ENCODE measurements at regions not wholly inside any gene's neighbourhood (a gene's known extent, or its start where the extent isn't known, plus 50 kb on each side); places are given as distances from the start of the nearest gene placed in this dataset.

DNA sequence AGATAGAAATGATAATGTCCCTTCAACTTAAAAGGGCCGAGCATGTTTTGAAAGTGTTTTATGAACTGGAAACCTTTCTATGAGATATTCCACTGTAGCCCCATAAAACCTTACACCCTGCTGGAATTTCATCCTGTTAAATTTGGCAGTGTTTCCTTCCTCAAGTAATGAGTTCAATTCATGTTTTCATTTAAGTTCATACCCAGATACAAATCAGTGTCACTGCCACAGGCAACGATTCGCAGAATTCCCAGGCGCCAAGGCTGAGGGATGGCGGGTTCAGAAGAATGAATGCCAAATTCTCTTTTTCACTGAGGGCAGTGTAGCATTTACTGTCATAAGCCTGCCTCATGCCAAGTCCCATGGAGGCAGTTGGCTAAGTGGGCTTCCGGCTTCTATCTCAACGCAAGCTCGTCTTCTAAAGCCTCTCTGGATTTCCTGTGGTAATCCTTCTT lies 511.8 kb upstream of the ID4 start:
- ATAC-seq (ENCODE audit: insufficient read depth, low read depth) (no peak), DNase-seq (no peak)
- Histone ChIP-seq H3K36me3 (ENCODE audit: insufficient read depth, low read length) (no peaks in the 10 kb centered on the region), H3K9ac (ENCODE audit: low read depth, low read length) (no peak overlapping the region), H3K9me3 (ENCODE audit: insufficient read depth, low read length, severe bottlenecking) (no peaks in the 10 kb centered on the region), H3K4me3 (ENCODE audit: low read depth in 1 of 2, low read length in 2 of 2) (no peak overlapping the region), H4K20me1 (ENCODE audit: insufficient read depth, low read length) (no peaks in the 10 kb centered on the region), H3K4me2 (ENCODE audit: insufficient read depth, low read length) (no peak overlapping the region), H3K79me2 (ENCODE audit: insufficient read depth, low read length) (no peaks in the 10 kb centered on the region), H3K4me1 (ENCODE audit: insufficient read depth, low read length) (no peaks in the 10 kb centered on the region), H2AFZ (ENCODE audit: low read depth, low read length) (no peak overlapping the region), H3K27me3 (ENCODE audit: insufficient read depth, low read length, poor library complexity) (no peaks in the 10 kb centered on the region), H3K27ac (ENCODE audit: low read length) (no peak overlapping the region)
- TF ChIP-seq, protein P1, sequence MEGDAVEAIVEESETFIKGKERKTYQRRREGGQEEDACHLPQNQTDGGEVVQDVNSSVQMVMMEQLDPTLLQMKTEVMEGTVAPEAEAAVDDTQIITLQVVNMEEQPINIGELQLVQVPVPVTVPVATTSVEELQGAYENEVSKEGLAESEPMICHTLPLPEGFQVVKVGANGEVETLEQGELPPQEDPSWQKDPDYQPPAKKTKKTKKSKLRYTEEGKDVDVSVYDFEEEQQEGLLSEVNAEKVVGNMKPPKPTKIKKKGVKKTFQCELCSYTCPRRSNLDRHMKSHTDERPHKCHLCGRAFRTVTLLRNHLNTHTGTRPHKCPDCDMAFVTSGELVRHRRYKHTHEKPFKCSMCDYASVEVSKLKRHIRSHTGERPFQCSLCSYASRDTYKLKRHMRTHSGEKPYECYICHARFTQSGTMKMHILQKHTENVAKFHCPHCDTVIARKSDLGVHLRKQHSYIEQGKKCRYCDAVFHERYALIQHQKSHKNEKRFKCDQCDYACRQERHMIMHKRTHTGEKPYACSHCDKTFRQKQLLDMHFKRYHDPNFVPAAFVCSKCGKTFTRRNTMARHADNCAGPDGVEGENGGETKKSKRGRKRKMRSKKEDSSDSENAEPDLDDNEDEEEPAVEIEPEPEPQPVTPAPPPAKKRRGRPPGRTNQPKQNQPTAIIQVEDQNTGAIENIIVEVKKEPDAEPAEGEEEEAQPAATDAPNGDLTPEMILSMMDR (IDR thresholded peaks at IDR 0.05; ENCODE audit: borderline replicate concordance, extremely low read depth, low read length, poor library complexity, severe bottlenecking) = no peak
- no peak for TF ChIP-seq EZH2 (IDR thresholded peaks at IDR 0.05; ENCODE audit: borderline replicate concordance, low read depth, low read length, severe bottlenecking)

DNA sequence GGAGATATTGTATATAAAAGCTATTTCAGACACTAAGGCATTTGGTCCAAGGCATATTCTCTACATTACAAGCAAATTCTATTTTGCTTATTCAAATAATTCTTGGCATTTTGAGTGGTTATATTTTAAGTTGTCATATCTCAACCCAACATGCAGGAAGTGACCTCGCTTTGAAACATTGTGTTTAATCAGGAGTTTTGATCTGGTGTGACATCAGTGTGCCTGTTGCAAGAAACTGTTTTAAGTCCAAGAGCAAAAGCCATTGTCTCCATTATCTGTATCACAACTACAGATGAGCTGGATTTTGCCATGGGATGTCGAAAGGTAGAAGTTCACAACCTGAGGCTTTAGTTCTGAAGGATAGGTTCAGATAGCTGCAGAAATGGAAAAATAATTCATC lies 509.9 kb upstream of the ID4 start:
- no peaks in the 10 kb centered on the region for H3K4me1 ChIP-seq (ENCODE audit: insufficient read depth, low read length)
- no peak for ATAC-seq (ENCODE audit: insufficient read depth, low read depth)

GRCh38 chr6:19327661-19328060 lies 509.5 kb upstream of the ID4 start:
- Histone ChIP-seq H3K36me3 (ENCODE audit: insufficient read depth, low read length) (no peaks in the 10 kb centered on the region), H3K79me2 (ENCODE audit: insufficient read depth, low read length) (no peaks in the 10 kb centered on the region), H3K9ac (ENCODE audit: low read depth, low read length) (no peak overlapping the region), H3K9me3 (ENCODE audit: insufficient read depth, low read length, severe bottlenecking) (no peaks in the 10 kb centered on the region), H3K4me3 (ENCODE audit: low read depth in 1 of 2, low read length in 2 of 2) (no peak overlapping the region), H4K20me1 (ENCODE audit: insufficient read depth, low read length) (no peaks in the 10 kb centered on the region), H3K27me3 (ENCODE audit: insufficient read depth, low read length, poor library complexity) (no peaks in the 10 kb centered on the region), H2AFZ (ENCODE audit: low read depth, low read length) (no peak overlapping the region), H3K4me2 (ENCODE audit: insufficient read depth, low read length) (no peak overlapping the region), H3K4me1 (ENCODE audit: insufficient read depth, low read length) (no peaks in the 10 kb centered on the region), H3K27ac (ENCODE audit: low read length) (no peak overlapping the region)
- TF ChIP-seq, protein P1 (IDR thresholded peaks at IDR 0.05; ENCODE audit: borderline replicate concordance, extremely low read depth, low read length, poor library complexity, severe bottlenecking) = no peak
- no peak for TF ChIP-seq EZH2 (IDR thresholded peaks at IDR 0.05; ENCODE audit: borderline replicate concordance, low read depth, low read length, severe bottlenecking)
- DNase-seq (no peak), ATAC-seq (ENCODE audit: insufficient read depth, low read depth) (no peak)

More for the DNA sequence above, 509.9 kb upstream of the ID4 start:
- TF ChIP-seq EZH2 (IDR thresholded peaks at IDR 0.05; ENCODE audit: borderline replicate concordance, low read depth, low read length, severe bottlenecking) = no peak
- TF ChIP-seq, protein P1 (IDR thresholded peaks at IDR 0.05; ENCODE audit: borderline replicate concordance, extremely low read depth, low read length, poor library complexity, severe bottlenecking) = no peak
- H3K79me2 ChIP-seq (ENCODE audit: insufficient read depth, low read length) = no peaks in the 10 kb centered on the region
- H3K9ac ChIP-seq (ENCODE audit: low read depth, low read length) = no peak overlapping the region
- no peaks in the 10 kb centered on the region for H3K27me3 ChIP-seq (ENCODE audit: insufficient read depth, low read length, poor library complexity)
- no peak for DNase-seq
- no peaks in the 10 kb centered on the region for H4K20me1 ChIP-seq (ENCODE audit: insufficient read depth, low read length)
- no peaks in the 10 kb centered on the region for H3K36me3 ChIP-seq (ENCODE audit: insufficient read depth, low read length)
- H3K4me3 ChIP-seq (ENCODE audit: low read depth in 1 of 2, low read length in 2 of 2) = no peak overlapping the region
- no peak overlapping the region for H3K4me2 ChIP-seq (ENCODE audit: insufficient read depth, low read length)
- H3K27ac ChIP-seq (ENCODE audit: low read length) = no peak overlapping the region
- H2AFZ ChIP-seq (ENCODE audit: low read depth, low read length) = no peak overlapping the region
- H3K9me3 ChIP-seq (ENCODE audit: insufficient read depth, low read length, severe bottlenecking) = no peaks in the 10 kb centered on the region

GRCh38 chr6:19329078-19329477 lies 508.1 kb upstream of the ID4 start:
- Histone ChIP-seq H3K4me2 (ENCODE audit: insufficient read depth, low read length) (no peak overlapping the region), H3K9ac (ENCODE audit: low read depth, low read length) (no peak overlapping the region), H3K4me3 (ENCODE audit: low read depth in 1 of 2, low read length in 2 of 2) (no peak overlapping the region), H3K36me3 (ENCODE audit: insufficient read depth, low read length) (no peaks in the 10 kb centered on the region), H3K27me3 (ENCODE audit: insufficient read depth, low read length, poor library complexity) (no peaks in the 10 kb centered on the region), H3K9me3 (ENCODE audit: insufficient read depth, low read length, severe bottlenecking) (no peaks in the 10 kb centered on the region), H2AFZ (ENCODE audit: low read depth, low read length) (no peak overlapping the region), H3K27ac (ENCODE audit: low read length) (no peak overlapping the region), H3K79me2 (ENCODE audit: insufficient read depth, low read length) (no peaks in the 10 kb centered on the region), H4K20me1 (ENCODE audit: insufficient read depth, low read length) (no peaks in the 10 kb centered on the region), H3K4me1 (ENCODE audit: insufficient read depth, low read length) (no peaks in the 10 kb centered on the region)
- ATAC-seq (ENCODE audit: insufficient read depth, low read depth) (no peak), DNase-seq (no peak)
- TF ChIP-seq, protein P1 (IDR thresholded peaks at IDR 0.05; ENCODE audit: borderline replicate concordance, extremely low read depth, low read length, poor library complexity, severe bottlenecking) = no peak
- TF ChIP-seq EZH2 (IDR thresholded peaks at IDR 0.05; ENCODE audit: borderline replicate concordance, low read depth, low read length, severe bottlenecking) = no peak
